ENCODE measurements at regions not wholly inside any gene's neighbourhood (a gene's known extent, or its start where the extent isn't known, plus 50 kb on each side); places are given as distances from the start of the nearest gene placed in this dataset.

GRCh38 chr3:103499967-103500366 lies 1065.2 kb downstream of the ZPLD1 start:
- Histone ChIP-seq H3K27ac (ENCODE audit: insufficient read length, low read depth, low read length) (no peak overlapping the region), H3K9ac (ENCODE audit: extremely low read depth, insufficient read length, low read length) (no peak overlapping the region), H2BK5ac (ENCODE audit: insufficient read length, low read length) (no peak overlapping the region), H4K20me1 (ENCODE audit: control insufficient read depth, insufficient read depth, insufficient read length) (no peaks in the 10 kb centered on the region), H3K56ac (ENCODE audit: insufficient read length, low read depth, low read length) (no peak overlapping the region), H3K4ac (ENCODE audit: low read depth, low read length) (no peak overlapping the region), H3K23me2 (ENCODE audit: insufficient read length, low read depth, low read length, poor library complexity, severe bottlenecking) (no peaks in the 10 kb centered on the region), H2BK15ac (ENCODE audit: low read depth, low read length) (no peak overlapping the region), H2AK5ac (ENCODE audit: insufficient read length, low read length) (no peak overlapping the region), H3K79me1 (ENCODE audit: insufficient read depth, low read depth, low read length, poor library complexity, severe bottlenecking) (no peaks in the 10 kb centered on the region), H4K8ac (replicated peaks; ENCODE audit: insufficient read length, low read depth, low read length) (no peak overlapping the region), H2BK20ac (ENCODE audit: low read depth, low read length, poor library complexity, severe bottlenecking) (no peak overlapping the region), H2BK120ac (ENCODE audit: low read depth, low read length, poor library complexity, severe bottlenecking) (no peak overlapping the region), H2AFZ (ENCODE audit: low read length) (no peak overlapping the region), H4K91ac (ENCODE audit: insufficient read length, low read depth, low read length) (no peak overlapping the region), H3K79me2 (ENCODE audit: insufficient read depth, low read length) (no peaks in the 10 kb centered on the region), H3K23ac (ENCODE audit: insufficient read length, low read depth, low read length) (no peak overlapping the region), H3K18ac (ENCODE audit: insufficient read length, low read depth, low read length) (no peak overlapping the region), H3K4me2 (ENCODE audit: insufficient read depth, insufficient read length, low read length) (no peak overlapping the region), H3K4me1 (ENCODE audit: insufficient read depth, low read length) (no peaks in the 10 kb centered on the region), H4K5ac (ENCODE audit: insufficient read length, low read depth, low read length) (no peak overlapping the region), H3K9me3 (ENCODE audit: control insufficient read depth, low read depth, low read length) (no peaks in the 10 kb centered on the region), H3T11ph (ENCODE audit: low read length) (no peak overlapping the region), H2BK12ac (ENCODE audit: insufficient read length, low read depth, low read length) (no peak overlapping the region), H3K14ac (ENCODE audit: insufficient read depth, low read length) (no peak overlapping the region), H3K27me3 (ENCODE audit: insufficient read depth, low read length) (no peaks in the 10 kb centered on the region)
- Mint-ChIP-seq H3K27ac (no peak overlapping the region), H3K27me3 (ENCODE audit: low read depth) (no peaks in the 10 kb centered on the region), H3K4me3 (no peak overlapping the region), H3K9me3 (no peaks in the 10 kb centered on the region), H3K4me1 (no peaks in the 10 kb centered on the region), H3K36me3 (ENCODE audit: insufficient read depth in 1 of 3, low read depth in 3 of 3) (no peaks in the 10 kb centered on the region)
- TF ChIP-seq, protein P1, sequence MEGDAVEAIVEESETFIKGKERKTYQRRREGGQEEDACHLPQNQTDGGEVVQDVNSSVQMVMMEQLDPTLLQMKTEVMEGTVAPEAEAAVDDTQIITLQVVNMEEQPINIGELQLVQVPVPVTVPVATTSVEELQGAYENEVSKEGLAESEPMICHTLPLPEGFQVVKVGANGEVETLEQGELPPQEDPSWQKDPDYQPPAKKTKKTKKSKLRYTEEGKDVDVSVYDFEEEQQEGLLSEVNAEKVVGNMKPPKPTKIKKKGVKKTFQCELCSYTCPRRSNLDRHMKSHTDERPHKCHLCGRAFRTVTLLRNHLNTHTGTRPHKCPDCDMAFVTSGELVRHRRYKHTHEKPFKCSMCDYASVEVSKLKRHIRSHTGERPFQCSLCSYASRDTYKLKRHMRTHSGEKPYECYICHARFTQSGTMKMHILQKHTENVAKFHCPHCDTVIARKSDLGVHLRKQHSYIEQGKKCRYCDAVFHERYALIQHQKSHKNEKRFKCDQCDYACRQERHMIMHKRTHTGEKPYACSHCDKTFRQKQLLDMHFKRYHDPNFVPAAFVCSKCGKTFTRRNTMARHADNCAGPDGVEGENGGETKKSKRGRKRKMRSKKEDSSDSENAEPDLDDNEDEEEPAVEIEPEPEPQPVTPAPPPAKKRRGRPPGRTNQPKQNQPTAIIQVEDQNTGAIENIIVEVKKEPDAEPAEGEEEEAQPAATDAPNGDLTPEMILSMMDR (conservative IDR thresholded peaks at IDR 0.05) = no peak
- WGBS (ENCODE audit: extremely low coverage, insufficient read length, low lambda C conversion rate) = no CpG with 5 or more reads among the region's 4 CpGs
- DNase-seq = no peak
